ENCODE measurements at regions not wholly inside any gene's neighbourhood (a gene's known extent, or its start where the extent isn't known, plus 50 kb on each side); places are given as distances from the start of the nearest gene placed in this dataset.

GRCh38 chr19:27529158-27529557, 1683.8 kb downstream of the UQCRFS1 start:
- H3K9me3 ChIP-seq (ENCODE audit: low read depth, low read length, poor library complexity, severe bottlenecking): peaks cover 79% of the 10 kb centered on the region
- ChIA-PET CTCF (no interaction called here), POLR2A (ENCODE audit: low non-redundant PET) (no interaction called here)
- intact Hi-C loops (cut with micrococcal nuclease; ENCODE audit: unreplicated experiment): no loop called here
- no peak overlapping the region for H3K4me3 ChIP-seq (ENCODE audit: low read depth, low read length, poor library complexity, severe bottlenecking)
- H3K27me3 ChIP-seq (replicated peaks; ENCODE audit: insufficient read depth, low read depth, low read length, poor library complexity): no peaks in the 10 kb centered on the region
- BruUV-seq (replicated peaks): no TSS peak
- no peak overlapping the region for H3K27ac ChIP-seq (ENCODE audit: low read depth, low read length, poor library complexity, severe bottlenecking)
- DNase-seq (ENCODE audit: low spot score): no peak
- TF ChIP-seq, protein P1, sequence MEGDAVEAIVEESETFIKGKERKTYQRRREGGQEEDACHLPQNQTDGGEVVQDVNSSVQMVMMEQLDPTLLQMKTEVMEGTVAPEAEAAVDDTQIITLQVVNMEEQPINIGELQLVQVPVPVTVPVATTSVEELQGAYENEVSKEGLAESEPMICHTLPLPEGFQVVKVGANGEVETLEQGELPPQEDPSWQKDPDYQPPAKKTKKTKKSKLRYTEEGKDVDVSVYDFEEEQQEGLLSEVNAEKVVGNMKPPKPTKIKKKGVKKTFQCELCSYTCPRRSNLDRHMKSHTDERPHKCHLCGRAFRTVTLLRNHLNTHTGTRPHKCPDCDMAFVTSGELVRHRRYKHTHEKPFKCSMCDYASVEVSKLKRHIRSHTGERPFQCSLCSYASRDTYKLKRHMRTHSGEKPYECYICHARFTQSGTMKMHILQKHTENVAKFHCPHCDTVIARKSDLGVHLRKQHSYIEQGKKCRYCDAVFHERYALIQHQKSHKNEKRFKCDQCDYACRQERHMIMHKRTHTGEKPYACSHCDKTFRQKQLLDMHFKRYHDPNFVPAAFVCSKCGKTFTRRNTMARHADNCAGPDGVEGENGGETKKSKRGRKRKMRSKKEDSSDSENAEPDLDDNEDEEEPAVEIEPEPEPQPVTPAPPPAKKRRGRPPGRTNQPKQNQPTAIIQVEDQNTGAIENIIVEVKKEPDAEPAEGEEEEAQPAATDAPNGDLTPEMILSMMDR (conservative IDR thresholded peaks at IDR 0.05; ENCODE audit: low read depth, low read length): no peak
- no peak for TF ChIP-seq EZH2 (IDR thresholded peaks at IDR 0.05; ENCODE audit: borderline replicate concordance, low read depth, low read length, poor library complexity, severe bottlenecking)
- H3K4me1 ChIP-seq (ENCODE audit: insufficient read depth, low read length, poor library complexity, severe bottlenecking): no peaks in the 10 kb centered on the region
- no peaks in the 10 kb centered on the region for H3K36me3 ChIP-seq (ENCODE audit: insufficient read depth, low read length, poor library complexity, severe bottlenecking)

DNA sequence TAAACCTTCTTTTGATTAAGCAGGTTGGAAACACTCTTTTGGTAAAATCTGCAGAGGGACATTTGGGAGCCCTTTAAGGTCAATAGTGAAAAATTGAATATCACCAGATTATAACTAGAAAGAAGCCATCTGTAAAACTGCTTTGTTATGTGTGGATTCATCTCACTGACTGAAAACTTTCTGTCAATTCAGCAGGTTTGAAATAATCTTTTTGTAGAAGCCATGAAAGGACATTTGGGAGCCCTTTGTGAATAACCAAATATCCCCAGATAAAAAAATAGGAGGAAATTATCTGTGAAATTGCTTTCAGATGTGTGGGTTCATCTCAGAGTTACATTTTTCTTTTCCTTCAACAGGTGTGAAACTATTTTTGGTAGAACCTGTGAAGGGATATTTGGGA, 1690.7 kb downstream of the UQCRFS1 start:
- TF ChIP-seq, protein P1 (conservative IDR thresholded peaks at IDR 0.05; ENCODE audit: low read depth, low read length): no peak
- TF ChIP-seq EZH2 (IDR thresholded peaks at IDR 0.05; ENCODE audit: borderline replicate concordance, low read depth, low read length, poor library complexity, severe bottlenecking): no peak
- CTCF ChIA-PET: no interaction called here
- peaks cover 64% of the 10 kb centered on the region for H3K9me3 ChIP-seq (ENCODE audit: low read depth, low read length, poor library complexity, severe bottlenecking)

More for the DNA sequence above, 1690.7 kb downstream of the UQCRFS1 start:
- BruUV-seq (replicated peaks): no TSS peak
- POLR2A ChIA-PET (ENCODE audit: low non-redundant PET): no interaction called here
- Histone ChIP-seq H3K36me3 (ENCODE audit: insufficient read depth, low read length, poor library complexity, severe bottlenecking) (no peaks in the 10 kb centered on the region), H3K4me3 (ENCODE audit: low read depth, low read length, poor library complexity, severe bottlenecking) (no peak overlapping the region), H3K27ac (ENCODE audit: low read depth, low read length, poor library complexity, severe bottlenecking) (no peak overlapping the region), H3K27me3 (replicated peaks; ENCODE audit: insufficient read depth, low read depth, low read length, poor library complexity) (no peaks in the 10 kb centered on the region), H3K4me1 (ENCODE audit: insufficient read depth, low read length, poor library complexity, severe bottlenecking) (no peaks in the 10 kb centered on the region)
- intact Hi-C loops (cut with micrococcal nuclease; ENCODE audit: unreplicated experiment): no loop called here
- no peak for DNase-seq (ENCODE audit: low spot score)
